ENCODE measurements at regions not wholly inside any gene's neighbourhood (a gene's known extent, or its start where the extent isn't known, plus 50 kb on each side); places are given as distances from the start of the nearest gene placed in this dataset.

DNA sequence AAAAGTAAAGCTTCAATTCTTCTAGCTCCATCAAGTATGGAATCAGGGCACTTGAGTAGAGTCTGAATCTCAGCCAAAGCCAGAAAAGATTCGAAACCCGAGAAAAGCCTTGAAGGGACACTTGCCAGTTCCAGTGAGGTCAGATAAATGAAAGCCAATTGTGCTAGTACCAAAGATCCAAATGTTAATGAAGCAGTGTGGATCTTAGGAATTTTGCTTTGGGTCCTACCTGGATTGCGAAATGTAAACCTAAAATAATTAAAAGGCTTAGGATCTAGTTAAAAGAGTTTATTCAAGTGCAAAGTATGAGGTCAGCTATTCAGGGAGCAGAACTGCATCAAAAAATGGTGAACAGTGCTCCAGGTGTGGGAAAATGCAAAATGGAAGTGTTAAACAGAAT lies 552.6 kb downstream of the NAP1L3 start:
- TF ChIP-seq POLR2AphosphoS5 (IDR thresholded peaks at IDR 0.05) (no peak), CTCF (IDR thresholded peaks at IDR 0.05 in 8 of 11, conservative IDR thresholded peaks at IDR 0.05 in 3 of 11) (no peak)
